Common myeloid progenitor, CD34-positive (primary cell): ENCODE measurements at regions not wholly inside any gene's neighbourhood (a gene's known extent, or its start where the extent isn't known, plus 50 kb on each side); places are given as distances from the start of the nearest gene placed in this dataset.

ENCODE experiments used
- CTCF ChIA-PET: fragments of 350-600 bp; sonication (Branson Sonifier 250); formaldehyde crosslinking; loops from one replicate; lab custom pipeline; 2021; ENCODE audit warnings: antibody characterized with exemption; lab: Charles Lee
- POLR2A ChIA-PET: fragments of 350-600 bp; sonication (Branson Sonifier 250); formaldehyde crosslinking; loops from one replicate; lab custom pipeline; 2021; ENCODE audit warnings: antibody characterized with exemption; lab: Charles Lee
- DNase-seq, 3 donors: peaks; one replicate each; pipeline versions ENCODE4 v3.0.0 to v3.0.0-alpha.2; 2013
- H3K27ac ChIP-seq, 2 experiments: 1 replicate in 1 of 2; 2 replicates in 1 of 2; pipeline ENCODE4 v1.7.0; 2013; ENCODE audit warnings: inconsistent platforms in 2 of 2, low read length in 2 of 2, mild to moderate bottlenecking in 2 of 2, low read depth in 1 of 2, moderate library complexity in 1 of 2; ENCODE audit not compliant: severe bottlenecking in 2 of 2, insufficient read depth in 1 of 2, poor library complexity in 1 of 2
- H3K27me3 ChIP-seq, 5 experiments: replicated peaks in 2 of 5; 1 replicate in 3 of 5; 2 replicates in 2 of 5; pipeline versions ENCODE4 v1.6.1 to v1.7.0; 2013; ENCODE audit warnings: low read length in 4 of 5, mild to moderate bottlenecking in 2 of 5, moderate library complexity in 2 of 5, inconsistent platforms in 1 of 5; ENCODE audit not compliant: insufficient read depth in 5 of 5, control insufficient read depth in 4 of 5
- H3K36me3 ChIP-seq, 4 experiments: 1 replicate in 2 of 4; 2 replicates in 2 of 4; pipeline versions ENCODE4 v1.6.1 to v1.7.0; 2013; ENCODE audit warnings: low read length in 3 of 4, control low read depth in 1 of 4, mild to moderate bottlenecking in 1 of 4; ENCODE audit not compliant: control insufficient read depth in 4 of 4, insufficient read depth in 4 of 4
- H3K4me1 ChIP-seq, 4 experiments: 1 replicate in 3 of 4; 2 replicates in 1 of 4; pipeline versions ENCODE4 v1.6.1 to v1.7.1; 2013; ENCODE audit warnings: low read length in 3 of 4, mild to moderate bottlenecking in 3 of 4, control low read depth in 1 of 4, inconsistent platforms in 1 of 4, moderate library complexity in 1 of 4; ENCODE audit not compliant: control insufficient read depth in 4 of 4, insufficient read depth in 4 of 4; ENCODE audit errors: control extremely low read depth in 1 of 4
- H3K4me3 ChIP-seq, 7 experiments: 1 replicate in 4 of 7; 2 replicates in 3 of 7; pipeline versions ENCODE4 v1.5.1 to v1.7.0; 2013; ENCODE audit warnings: mild to moderate bottlenecking in 7 of 7, low read length in 6 of 7, moderate library complexity in 6 of 7, inconsistent platforms in 2 of 7, low read depth in 2 of 7, control low read depth in 1 of 7; ENCODE audit not compliant: insufficient read depth in 4 of 7, control insufficient read depth in 1 of 7; ENCODE audit errors: extremely low read depth in 1 of 7
- H3K9me3 ChIP-seq, 5 experiments: 1 replicate in 4 of 5; 2 replicates in 1 of 5; pipeline versions ENCODE4 v1.6.1 to v1.7.1; 2013; ENCODE audit warnings: low read length in 4 of 5, mild to moderate bottlenecking in 2 of 5, inconsistent platforms in 1 of 5, low read depth in 1 of 5, moderate library complexity in 1 of 5; ENCODE audit not compliant: control insufficient read depth in 4 of 5, insufficient read depth in 2 of 5; ENCODE audit errors: control extremely low read depth in 1 of 5
- WGBS: methylation state at CpG from one replicate; pipeline ENCODE4 v1.1.5; 2013; ENCODE audit not compliant: insufficient coverage; 5-methylcytosine and 5-hydroxymethylcytosine counted together

DNA sequence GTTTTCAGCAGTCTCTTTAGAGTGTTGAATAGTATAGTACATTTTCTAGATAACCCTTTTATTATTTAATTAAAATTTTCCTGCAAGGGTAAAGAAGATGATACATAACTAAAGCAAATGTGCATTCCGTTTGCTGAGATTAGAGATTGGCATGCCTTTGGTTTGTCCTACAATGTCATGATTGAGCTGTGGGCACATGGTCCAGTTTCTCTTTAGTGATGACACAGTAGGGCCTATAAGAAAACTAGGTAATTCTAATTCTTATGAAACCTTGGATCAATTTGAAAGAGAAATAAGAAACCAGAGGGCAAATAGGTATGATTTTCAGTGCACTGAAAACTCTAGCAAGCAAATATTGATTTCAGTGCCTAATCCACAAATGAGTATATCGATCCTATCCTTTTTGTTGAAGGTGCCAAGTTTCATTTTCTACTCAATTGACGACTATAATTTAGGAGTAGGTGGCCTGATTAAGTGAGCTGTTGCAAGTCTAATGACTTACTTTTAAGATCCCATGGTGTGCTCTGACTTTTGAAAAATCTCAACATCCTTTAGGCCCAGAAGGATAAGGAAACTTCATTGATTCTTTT lies 128.0 kb upstream of the KCNK1 start:
- no peaks in the 10 kb centered on the region for H3K36me3 ChIP-seq
- CTCF ChIA-PET = no interaction called here
- WGBS = 50% methylated on average over 2 of the region's 3 CpGs
- H3K4me3 ChIP-seq = no peak overlapping the region
- peaks cover 0 to 4% (median 2%) of the 10 kb centered on the region in 5 experiments for H3K9me3 ChIP-seq
- POLR2A ChIA-PET = interaction anchor here (0.6 kb wide), 1 partner anchor 1379 kb away, joined by 3 read pairs; no protein-coding TSS in a partner anchor
- no peaks in the 10 kb centered on the region for H3K4me1 ChIP-seq
- no peak overlapping the region for H3K27ac ChIP-seq
- no peak for DNase-seq
- H3K27me3 ChIP-seq = peaks cover 0 to 3% (median 0%) of the 10 kb centered on the region in 5 experiments

DNA sequence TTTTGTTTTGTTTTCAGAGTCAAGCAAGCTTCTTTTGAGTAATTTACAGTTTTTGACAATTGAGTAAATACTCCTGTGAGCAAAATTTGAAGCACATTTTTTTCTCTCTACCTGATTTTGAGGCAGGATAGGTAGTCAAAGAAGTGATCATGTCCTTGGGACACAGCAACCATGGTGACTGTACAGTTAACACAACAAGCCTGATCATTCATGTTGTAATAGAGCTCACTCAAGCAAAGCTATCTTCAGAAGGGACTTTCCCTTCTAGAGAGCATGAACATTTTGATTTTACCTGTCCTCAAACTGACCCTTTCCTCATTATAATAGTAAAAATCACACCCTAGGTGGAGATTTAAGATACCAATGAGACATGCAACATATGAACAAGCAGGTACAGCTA lies 126.5 kb upstream of the KCNK1 start:
- no peak for DNase-seq
- no peaks in the 10 kb centered on the region for H3K36me3 ChIP-seq
- CTCF ChIA-PET = no interaction called here
- H3K9me3 ChIP-seq = peaks cover 0 to 4% (median 2%) of the 10 kb centered on the region in 5 experiments
- no peak overlapping the region for H3K27ac ChIP-seq
- POLR2A ChIA-PET = no interaction called here
- no peak overlapping the region for H3K4me3 ChIP-seq
- H3K4me1 ChIP-seq = no peaks in the 10 kb centered on the region
- H3K27me3 ChIP-seq = no peaks in the 10 kb centered on the region

DNA sequence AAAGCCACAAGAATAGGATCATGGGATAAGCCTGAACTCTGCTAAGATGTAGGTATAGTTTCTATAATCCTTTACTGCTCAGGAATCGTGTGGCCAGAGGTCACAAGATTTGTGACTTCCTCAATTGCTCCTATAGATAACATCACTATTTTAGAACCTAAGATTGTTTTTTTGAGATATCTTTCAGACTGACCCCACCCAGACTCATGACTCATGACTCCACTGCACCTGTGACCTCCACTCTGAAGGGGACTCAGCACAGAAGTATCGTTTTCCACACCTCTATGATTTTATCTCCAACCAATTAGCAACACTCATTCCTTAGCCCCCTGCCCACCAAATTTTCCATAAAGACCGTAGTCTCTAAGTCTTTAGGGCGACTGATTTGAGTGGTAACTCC lies 124.5 kb upstream of the KCNK1 start:
- CTCF ChIA-PET = no interaction called here
- H3K36me3 ChIP-seq = no peaks in the 10 kb centered on the region
- WGBS = 88% methylated on average over 1 of the region's 4 CpGs
- DNase-seq = no peak
- POLR2A ChIA-PET = no interaction called here
- no peak overlapping the region for H3K27ac ChIP-seq
- peaks cover 0 to 4% (median 2%) of the 10 kb centered on the region in 5 experiments for H3K9me3 ChIP-seq
- no peaks in the 10 kb centered on the region for H3K4me1 ChIP-seq
- H3K4me3 ChIP-seq = no peak overlapping the region
- no peaks in the 10 kb centered on the region for H3K27me3 ChIP-seq

DNA sequence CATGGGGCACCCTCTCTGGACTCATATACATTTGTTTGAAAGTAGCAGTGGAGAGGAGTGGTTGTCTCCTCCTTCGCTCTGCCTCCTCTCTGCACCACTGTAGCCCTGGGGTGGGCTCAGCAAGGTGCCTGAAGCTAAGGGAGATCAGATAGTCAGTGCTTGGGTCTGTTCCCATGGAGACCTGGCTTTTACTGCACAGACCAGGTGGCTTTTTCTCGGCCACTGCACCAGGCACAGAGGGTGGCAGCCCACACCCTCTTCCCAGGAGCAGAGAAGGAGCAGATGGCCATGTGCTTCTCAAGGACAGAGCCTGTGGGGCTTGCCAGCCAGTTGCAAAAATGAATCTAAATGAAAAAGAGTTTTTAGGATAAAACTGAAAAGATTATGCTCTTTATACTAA lies 123.4 kb upstream of the KCNK1 start:
- ChIA-PET POLR2A (no interaction called here), CTCF (no interaction called here)
- H3K9me3 ChIP-seq = peaks cover 0 to 4% (median 2%) of the 10 kb centered on the region in 5 experiments
- no peak for DNase-seq
- no peak overlapping the region for H3K27ac ChIP-seq
- H3K4me3 ChIP-seq = no peak overlapping the region
- H3K4me1 ChIP-seq = no peaks in the 10 kb centered on the region
- H3K36me3 ChIP-seq = no peaks in the 10 kb centered on the region
- H3K27me3 ChIP-seq = no peaks in the 10 kb centered on the region
- 38% methylated on average over 1 of the region's 2 CpGs for WGBS

DNA sequence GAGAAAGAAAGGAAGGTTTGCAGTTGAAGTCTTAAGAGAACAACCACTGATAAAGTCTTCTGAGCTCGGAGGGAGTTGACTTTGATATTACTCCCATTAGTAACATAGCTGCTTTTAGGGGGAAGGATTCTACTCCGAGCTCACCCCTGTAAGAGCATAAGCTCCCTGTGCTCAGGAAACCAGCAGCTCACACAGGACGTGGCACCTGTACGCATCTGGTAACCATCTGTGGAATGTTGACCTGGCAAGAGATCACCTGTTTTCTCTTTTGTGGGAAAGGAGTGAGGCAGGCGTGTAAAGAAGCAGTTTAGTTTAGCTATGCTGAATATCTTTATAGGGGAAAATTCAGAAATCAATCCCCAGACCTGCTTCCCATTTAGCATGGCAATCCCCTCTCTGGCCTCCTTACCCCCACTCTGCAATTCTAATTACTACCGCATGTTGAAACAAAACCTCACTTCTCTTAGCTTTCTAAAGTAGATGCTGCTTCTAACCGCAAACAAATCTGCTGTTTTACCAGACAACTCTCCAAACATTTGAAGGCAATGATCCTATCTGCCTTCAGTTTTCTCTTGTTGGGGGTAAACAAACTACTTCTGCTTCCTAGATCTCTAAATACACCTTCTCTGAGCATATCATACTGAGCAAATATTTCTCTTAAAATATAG lies 121.8 kb upstream of the KCNK1 start:
- Histone ChIP-seq H3K36me3 (no peaks in the 10 kb centered on the region), H3K27me3 (no peaks in the 10 kb centered on the region), H3K4me1 (no peaks in the 10 kb centered on the region), H3K4me3 (no peak overlapping the region), H3K9me3 (peaks cover 0 to 4% (median 2%) of the 10 kb centered on the region in 5 experiments), H3K27ac (no peak overlapping the region)
- CTCF ChIA-PET = no interaction called here
- DNase-seq = no peak
- POLR2A ChIA-PET = no interaction called here
- 71% methylated on average over 5 of the region's 7 CpGs for WGBS

DNA sequence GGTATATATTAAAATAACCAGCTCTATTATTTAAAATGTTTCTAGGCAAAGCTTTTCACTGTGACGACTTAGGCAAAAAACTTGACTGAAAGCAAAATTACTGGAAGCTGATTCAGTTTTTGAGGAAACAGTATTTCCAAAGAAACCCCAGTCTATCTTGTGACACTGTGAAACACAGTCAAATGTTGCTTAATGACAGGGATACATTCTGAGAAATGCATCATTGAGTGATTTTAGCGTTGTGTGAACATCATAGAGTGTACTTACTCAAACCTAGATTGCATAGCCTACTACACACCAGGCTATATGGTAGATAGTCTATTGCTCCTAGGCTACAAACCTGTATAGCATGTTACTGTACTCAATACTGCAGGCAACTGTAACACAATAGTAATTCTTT lies 116.9 kb upstream of the KCNK1 start:
- H3K9me3 ChIP-seq = no peaks in the 10 kb centered on the region
- no peak overlapping the region for H3K27ac ChIP-seq
- peaks cover 0 to 3% (median 0%) of the 10 kb centered on the region in 5 experiments for H3K27me3 ChIP-seq
- H3K4me1 ChIP-seq = no peaks in the 10 kb centered on the region
- WGBS = 100% methylated on average over 1 of the region's 2 CpGs
- no peak for DNase-seq
- H3K4me3 ChIP-seq = no peak overlapping the region
- H3K36me3 ChIP-seq = no peaks in the 10 kb centered on the region
- ChIA-PET POLR2A (no interaction called here), CTCF (no interaction called here)

DNA sequence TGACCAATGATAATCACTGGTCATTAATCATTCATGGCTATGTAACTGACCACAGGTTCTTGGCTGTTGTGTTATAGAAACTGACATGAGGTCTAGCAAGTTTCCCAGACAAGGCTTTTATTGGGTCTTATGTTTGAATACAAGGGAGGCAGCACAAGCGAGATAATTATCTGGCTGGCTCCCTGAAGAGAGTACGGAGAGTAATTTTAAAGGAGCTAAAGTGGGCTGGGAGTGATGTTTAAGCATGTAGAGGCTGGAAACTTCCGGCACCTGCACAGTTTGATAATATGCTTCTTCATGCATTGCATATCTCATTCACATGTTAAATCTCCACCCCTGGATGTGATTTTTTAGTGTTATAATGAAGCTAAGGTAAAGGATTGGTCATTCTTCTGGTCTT lies 116.2 kb upstream of the KCNK1 start:
- no peaks in the 10 kb centered on the region for H3K4me1 ChIP-seq
- WGBS = no CpG with 5 or more reads among the region's 3 CpGs
- CTCF ChIA-PET = no interaction called here

More for the DNA sequence above, 116.2 kb upstream of the KCNK1 start:
- H3K27me3 ChIP-seq = peaks cover 0 to 3% (median 2%) of the 10 kb centered on the region in 5 experiments
- DNase-seq = no peak
- no peaks in the 10 kb centered on the region for H3K9me3 ChIP-seq
- H3K27ac ChIP-seq = no peak overlapping the region
- no peaks in the 10 kb centered on the region for H3K36me3 ChIP-seq
- POLR2A ChIA-PET = no interaction called here
- no peak overlapping the region for H3K4me3 ChIP-seq
